K562 (cell line): ENCODE measurements at regions not wholly inside any gene's neighbourhood (a gene's known extent, or its start where the extent isn't known, plus 50 kb on each side); places are given as distances from the start of the nearest gene placed in this dataset.

Experiments
- CEBPB ChIP-seq: fragments of 450-650 bp; IDR thresholded peaks from 2 replicates; pipeline ENCODE4 v1.6.1; 2016; ENCODE audit warnings: missing genetic modification characterization, missing compliant biosample characterization
- EGR1 ChIP-seq: fragments of 450-650 bp; conservative IDR thresholded peaks from 2 replicates; pipeline ENCODE4 v1.6.1; 2017; ENCODE audit warnings: mild to moderate bottlenecking
- GTF2F1 ChIP-seq: IDR thresholded peaks from 2 replicates; pipeline ENCODE4 v1.6.1; 2011; ENCODE audit warnings: low read depth, low read length, improper control_type of control experiment
- HNRNPK ChIP-seq: fragments of 200-400 bp; formaldehyde crosslinking; IDR thresholded peaks from one replicate; pipeline ENCODE4 v1.6.1; 2018; ENCODE audit warnings: mild to moderate bottlenecking, low read depth, low read length; ENCODE audit not compliant: poor library complexity, severe bottlenecking
- NFRKB ChIP-seq: fragments of 450-650 bp; IDR thresholded peaks from 2 replicates; pipeline ENCODE4 v1.6.1; 2016; ENCODE audit warnings: low read depth
- SAFB2 ChIP-seq: fragments of 200-400 bp; formaldehyde crosslinking; IDR thresholded peaks from 2 replicates; pipeline ENCODE4 v1.6.1; 2018; ENCODE audit warnings: borderline replicate concordance, low read length, low read depth, moderate library complexity; ENCODE audit not compliant: severe bottlenecking
- SIN3A ChIP-seq, 2 experiments: fragments of 150-350 bp in 1 of 2; IDR thresholded peaks; 2 replicates each; pipeline ENCODE4 v1.6.1; 2011 to 2016; ENCODE audit warnings: borderline replicate concordance in 2 of 2, low read depth in 2 of 2, low read length in 2 of 2, mild to moderate bottlenecking in 2 of 2, moderate library complexity in 2 of 2; ENCODE audit not compliant: control insufficient read depth in 1 of 2
- ZBTB8A ChIP-seq: fragments of 450-650 bp; IDR thresholded peaks from 2 replicates; pipeline ENCODE4 v1.6.1; 2018; ENCODE audit warnings: mild to moderate bottlenecking, moderate library complexity; ENCODE audit not compliant: partially characterized antibody
- ZNF75A ChIP-seq: fragments of 450-650 bp; formaldehyde crosslinking; IDR thresholded peaks from 2 replicates; pipeline ENCODE4 v1.4.0; 2020; ENCODE audit warnings: mild to moderate bottlenecking
- TF ChIP-seq, protein P1 (sequence below), 3 experiments: IDR thresholded peaks in 2 of 3; conservative IDR thresholded peaks in 1 of 3; 2 replicates each; pipeline ENCODE4 v1.5.1; 2011 to 2012; ENCODE audit warnings: low read length in 3 of 3, mild to moderate bottlenecking in 3 of 3, control low read depth in 2 of 3, improper control_type of control experiment in 1 of 3, inconsistent platforms in 1 of 3, low read depth in 1 of 3, mixed read lengths in 1 of 3, moderate library complexity in 1 of 3; ENCODE audit not compliant: insufficient read depth in 2 of 3

DNA sequence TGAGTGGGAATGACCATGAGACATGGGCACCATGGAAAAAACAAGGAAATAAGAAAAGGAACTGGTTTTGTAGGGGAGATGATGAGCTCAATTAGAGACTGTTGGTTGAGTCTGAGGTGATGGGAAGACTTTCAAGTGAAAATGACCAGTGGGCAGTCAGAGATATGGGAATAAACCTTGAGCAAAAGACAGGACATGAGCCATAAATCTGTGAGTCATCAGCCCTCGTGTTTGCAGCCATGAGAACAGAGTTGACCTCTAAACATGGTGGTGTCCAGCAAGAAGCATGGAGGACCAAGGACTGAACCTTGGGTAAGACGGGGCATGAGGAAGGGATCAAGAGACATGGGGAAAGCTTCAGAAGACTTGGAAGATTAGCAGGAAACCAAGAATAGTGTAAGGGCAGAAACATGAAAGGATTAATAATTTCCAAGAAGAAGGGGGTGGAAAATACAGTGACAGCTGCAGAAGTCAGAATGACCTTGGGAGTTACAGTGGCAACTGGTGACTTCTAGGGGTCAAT lies 280.6 kb upstream of the PRDM1 start:
- no peak for TF ChIP-seq SAFB2
- 0 out of 2 replicates have a peak, but pooled peaks have one; percentile 3 for TF ChIP-seq EGR1
- TF ChIP-seq NFRKB: peak; percentile 76
- no peak for TF ChIP-seq HNRNPK
- TF ChIP-seq CEBPB (tag): no peak
- TF ChIP-seq ZNF75A (CRISPR knock-in tag): no peak
- TF ChIP-seq, protein P1, sequence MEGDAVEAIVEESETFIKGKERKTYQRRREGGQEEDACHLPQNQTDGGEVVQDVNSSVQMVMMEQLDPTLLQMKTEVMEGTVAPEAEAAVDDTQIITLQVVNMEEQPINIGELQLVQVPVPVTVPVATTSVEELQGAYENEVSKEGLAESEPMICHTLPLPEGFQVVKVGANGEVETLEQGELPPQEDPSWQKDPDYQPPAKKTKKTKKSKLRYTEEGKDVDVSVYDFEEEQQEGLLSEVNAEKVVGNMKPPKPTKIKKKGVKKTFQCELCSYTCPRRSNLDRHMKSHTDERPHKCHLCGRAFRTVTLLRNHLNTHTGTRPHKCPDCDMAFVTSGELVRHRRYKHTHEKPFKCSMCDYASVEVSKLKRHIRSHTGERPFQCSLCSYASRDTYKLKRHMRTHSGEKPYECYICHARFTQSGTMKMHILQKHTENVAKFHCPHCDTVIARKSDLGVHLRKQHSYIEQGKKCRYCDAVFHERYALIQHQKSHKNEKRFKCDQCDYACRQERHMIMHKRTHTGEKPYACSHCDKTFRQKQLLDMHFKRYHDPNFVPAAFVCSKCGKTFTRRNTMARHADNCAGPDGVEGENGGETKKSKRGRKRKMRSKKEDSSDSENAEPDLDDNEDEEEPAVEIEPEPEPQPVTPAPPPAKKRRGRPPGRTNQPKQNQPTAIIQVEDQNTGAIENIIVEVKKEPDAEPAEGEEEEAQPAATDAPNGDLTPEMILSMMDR (IDR thresholded peaks at IDR 0.05 in 2 of 3, conservative IDR thresholded peaks at IDR 0.05 in 1 of 3; ENCODE audit: insufficient read depth in 2 of 3, low read depth in 1 of 3, low read length in 3 of 3): no peak
- TF ChIP-seq ZBTB8A: no peak
- TF ChIP-seq GTF2F1: no peak
- TF ChIP-seq SIN3A (IDR thresholded peaks at IDR 0.05; ENCODE audit: borderline replicate concordance in 2 of 2, control insufficient read depth in 1 of 2, low read depth in 2 of 2, low read length in 2 of 2): no peak
